ENCODE measurements at regions not wholly inside any gene's neighbourhood (a gene's known extent, or its start where the extent isn't known, plus 50 kb on each side); places are given as distances from the start of the nearest gene placed in this dataset.

GRCh38 chr4:115770046-115770543, 656.7 kb upstream of the NDST4 start:
- no peak for TF ChIP-seq CTCF (IDR thresholded peaks at IDR 0.05)
- TF ChIP-seq POLR2AphosphoS5 (IDR thresholded peaks at IDR 0.05): no peak
- TF ChIP-seq POLR2A (IDR thresholded peaks at IDR 0.05; ENCODE audit: low read depth): no peak
- no peak for TF ChIP-seq EP300 (IDR thresholded peaks at IDR 0.05)

All from esophagus muscularis mucosa (tissue), 4 donors.